ENCODE measurements at regions not wholly inside any gene's neighbourhood (a gene's known extent, or its start where the extent isn't known, plus 50 kb on each side); places are given as distances from the start of the nearest gene placed in this dataset.

GRCh38 chr13:64869539-64869938 is 2360.6 kb downstream of the PCDH9 start (continued):
- TF ChIP-seq NFYB (CRISPR knock-in tag; conservative IDR thresholded peaks at IDR 0.05; ENCODE audit: low read depth), result no peak
- no peak for TF ChIP-seq ZNF671 (CRISPR knock-in tag; IDR thresholded peaks at IDR 0.05)
- TF ChIP-seq, protein P1, sequence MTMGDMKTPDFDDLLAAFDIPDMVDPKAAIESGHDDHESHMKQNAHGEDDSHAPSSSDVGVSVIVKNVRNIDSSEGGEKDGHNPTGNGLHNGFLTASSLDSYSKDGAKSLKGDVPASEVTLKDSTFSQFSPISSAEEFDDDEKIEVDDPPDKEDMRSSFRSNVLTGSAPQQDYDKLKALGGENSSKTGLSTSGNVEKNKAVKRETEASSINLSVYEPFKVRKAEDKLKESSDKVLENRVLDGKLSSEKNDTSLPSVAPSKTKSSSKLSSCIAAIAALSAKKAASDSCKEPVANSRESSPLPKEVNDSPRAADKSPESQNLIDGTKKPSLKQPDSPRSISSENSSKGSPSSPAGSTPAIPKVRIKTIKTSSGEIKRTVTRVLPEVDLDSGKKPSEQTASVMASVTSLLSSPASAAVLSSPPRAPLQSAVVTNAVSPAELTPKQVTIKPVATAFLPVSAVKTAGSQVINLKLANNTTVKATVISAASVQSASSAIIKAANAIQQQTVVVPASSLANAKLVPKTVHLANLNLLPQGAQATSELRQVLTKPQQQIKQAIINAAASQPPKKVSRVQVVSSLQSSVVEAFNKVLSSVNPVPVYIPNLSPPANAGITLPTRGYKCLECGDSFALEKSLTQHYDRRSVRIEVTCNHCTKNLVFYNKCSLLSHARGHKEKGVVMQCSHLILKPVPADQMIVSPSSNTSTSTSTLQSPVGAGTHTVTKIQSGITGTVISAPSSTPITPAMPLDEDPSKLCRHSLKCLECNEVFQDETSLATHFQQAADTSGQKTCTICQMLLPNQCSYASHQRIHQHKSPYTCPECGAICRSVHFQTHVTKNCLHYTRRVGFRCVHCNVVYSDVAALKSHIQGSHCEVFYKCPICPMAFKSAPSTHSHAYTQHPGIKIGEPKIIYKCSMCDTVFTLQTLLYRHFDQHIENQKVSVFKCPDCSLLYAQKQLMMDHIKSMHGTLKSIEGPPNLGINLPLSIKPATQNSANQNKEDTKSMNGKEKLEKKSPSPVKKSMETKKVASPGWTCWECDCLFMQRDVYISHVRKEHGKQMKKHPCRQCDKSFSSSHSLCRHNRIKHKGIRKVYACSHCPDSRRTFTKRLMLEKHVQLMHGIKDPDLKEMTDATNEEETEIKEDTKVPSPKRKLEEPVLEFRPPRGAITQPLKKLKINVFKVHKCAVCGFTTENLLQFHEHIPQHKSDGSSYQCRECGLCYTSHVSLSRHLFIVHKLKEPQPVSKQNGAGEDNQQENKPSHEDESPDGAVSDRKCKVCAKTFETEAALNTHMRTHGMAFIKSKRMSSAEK (CRISPR knock-in tag; IDR thresholded peaks at IDR 0.05; ENCODE audit: borderline replicate concordance), result no peak
- TF ChIP-seq OVOL2 (CRISPR knock-in tag; IDR thresholded peaks at IDR 0.05; ENCODE audit: borderline replicate concordance), result no peak
- no peak for TF ChIP-seq ZBTB43 (CRISPR knock-in tag; IDR thresholded peaks at IDR 0.05)

DNA sequence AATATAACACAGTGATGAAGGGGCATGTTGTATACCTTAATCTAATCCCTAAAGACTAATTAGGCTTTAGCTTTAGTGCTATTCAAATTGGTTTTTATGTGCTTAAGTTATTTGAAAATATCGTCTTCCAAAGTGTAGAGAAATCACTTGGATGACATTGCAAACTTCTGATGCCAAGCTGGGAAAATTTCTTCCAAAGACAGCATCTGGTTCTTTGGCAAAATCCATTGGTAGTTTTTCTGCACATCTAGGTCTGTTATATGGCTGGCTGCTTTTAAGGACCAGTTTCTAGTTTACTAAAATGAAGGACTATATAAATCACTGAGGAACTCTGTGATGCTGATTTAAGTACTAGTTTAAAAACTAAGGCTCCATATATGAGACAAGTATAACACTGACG is 2362.3 kb downstream of the PCDH9 start:
- TF ChIP-seq, protein P2, sequence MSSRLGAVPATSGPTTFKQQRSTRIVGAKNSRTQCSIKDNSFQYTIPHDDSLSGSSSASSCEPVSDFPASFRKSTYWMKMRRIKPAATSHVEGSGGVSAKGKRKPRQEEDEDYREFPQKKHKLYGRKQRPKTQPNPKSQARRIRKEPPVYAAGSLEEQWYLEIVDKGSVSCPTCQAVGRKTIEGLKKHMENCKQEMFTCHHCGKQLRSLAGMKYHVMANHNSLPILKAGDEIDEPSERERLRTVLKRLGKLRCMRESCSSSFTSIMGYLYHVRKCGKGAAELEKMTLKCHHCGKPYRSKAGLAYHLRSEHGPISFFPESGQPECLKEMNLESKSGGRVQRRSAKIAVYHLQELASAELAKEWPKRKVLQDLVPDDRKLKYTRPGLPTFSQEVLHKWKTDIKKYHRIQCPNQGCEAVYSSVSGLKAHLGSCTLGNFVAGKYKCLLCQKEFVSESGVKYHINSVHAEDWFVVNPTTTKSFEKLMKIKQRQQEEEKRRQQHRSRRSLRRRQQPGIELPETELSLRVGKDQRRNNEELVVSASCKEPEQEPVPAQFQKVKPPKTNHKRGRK (CRISPR knock-in tag; IDR thresholded peaks at IDR 0.05; ENCODE audit: borderline replicate concordance), result no peak
- TF ChIP-seq ETV6 (CRISPR knock-in tag; IDR thresholded peaks at IDR 0.05) (no peak), GRHL2 (CRISPR knock-in tag; IDR thresholded peaks at IDR 0.05; ENCODE audit: insufficient replicate concordance, severe bottlenecking) (no peak), ZBTB21 (CRISPR knock-in tag; IDR thresholded peaks at IDR 0.05; ENCODE audit: borderline replicate concordance) (no peak), ELF4 (CRISPR knock-in tag; IDR thresholded peaks at IDR 0.05; ENCODE audit: low read depth) (no peak), MAX (CRISPR knock-in tag; IDR thresholded peaks at IDR 0.05) (no peak), NR3C1 (CRISPR knock-in tag; conservative IDR thresholded peaks at IDR 0.05; ENCODE audit: low read depth) (no peak), TEAD1 (CRISPR knock-in tag; IDR thresholded peaks at IDR 0.05) (no peak)
- TF ChIP-seq, protein P3, sequence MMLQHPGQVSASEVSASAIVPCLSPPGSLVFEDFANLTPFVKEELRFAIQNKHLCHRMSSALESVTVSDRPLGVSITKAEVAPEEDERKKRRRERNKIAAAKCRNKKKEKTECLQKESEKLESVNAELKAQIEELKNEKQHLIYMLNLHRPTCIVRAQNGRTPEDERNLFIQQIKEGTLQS (CRISPR knock-in tag; conservative IDR thresholded peaks at IDR 0.05), result no peak
- TF ChIP-seq, protein P1 (CRISPR knock-in tag; IDR thresholded peaks at IDR 0.05; ENCODE audit: borderline replicate concordance), result no peak
- TF ChIP-seq, protein P4, sequence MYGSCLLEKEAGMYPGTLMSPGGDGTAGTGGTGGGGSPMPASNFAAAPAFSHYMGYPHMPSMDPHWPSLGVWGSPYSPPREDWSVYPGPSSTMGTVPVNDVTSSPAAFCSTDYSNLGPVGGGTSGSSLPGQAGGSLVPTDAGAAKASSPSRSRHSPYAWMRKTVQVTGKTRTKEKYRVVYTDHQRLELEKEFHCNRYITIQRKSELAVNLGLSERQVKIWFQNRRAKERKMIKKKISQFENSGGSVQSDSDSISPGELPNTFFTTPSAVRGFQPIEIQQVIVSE (CRISPR knock-in tag; IDR thresholded peaks at IDR 0.05; ENCODE audit: borderline replicate concordance), result no peak
- TF ChIP-seq, protein P5, sequence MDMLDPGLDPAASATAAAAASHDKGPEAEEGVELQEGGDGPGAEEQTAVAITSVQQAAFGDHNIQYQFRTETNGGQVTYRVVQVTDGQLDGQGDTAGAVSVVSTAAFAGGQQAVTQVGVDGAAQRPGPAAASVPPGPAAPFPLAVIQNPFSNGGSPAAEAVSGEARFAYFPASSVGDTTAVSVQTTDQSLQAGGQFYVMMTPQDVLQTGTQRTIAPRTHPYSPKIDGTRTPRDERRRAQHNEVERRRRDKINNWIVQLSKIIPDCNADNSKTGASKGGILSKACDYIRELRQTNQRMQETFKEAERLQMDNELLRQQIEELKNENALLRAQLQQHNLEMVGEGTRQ (CRISPR knock-in tag; IDR thresholded peaks at IDR 0.05), result no peak

More for the DNA sequence above, 2362.3 kb downstream of the PCDH9 start:
- Mint-ChIP-seq H3K27me3 (ENCODE audit: low read depth) (no peaks in the 10 kb centered on the region), H3K27ac (no peak overlapping the region), H3K9me3 (peaks cover 14% of the 10 kb centered on the region), H3K4me3 (no peak overlapping the region), H3K4me1 (no peaks in the 10 kb centered on the region), H3K36me3 (0 out of 2 replicates have a peak, but pooled peaks cover 5% of the 10 kb centered on the region)
- POLR2A ChIA-PET, result no interaction called here
- DNase-seq (ENCODE audit: low spot score) (no peak), ATAC-seq (no peak)
- CTCF ChIA-PET, result no interaction called here
